ENCODE measurements at regions not wholly inside any gene's neighbourhood (a gene's known extent, or its start where the extent isn't known, plus 50 kb on each side); places are given as distances from the start of the nearest gene placed in this dataset.

- no peak overlapping the region for H3K4me2 ChIP-seq (ENCODE audit: low read length)
- TF ChIP-seq SMC3 (conservative IDR thresholded peaks at IDR 0.05; ENCODE audit: poor library complexity) (no peak), REST (IDR thresholded peaks at IDR 0.05; ENCODE audit: borderline replicate concordance) (no peak), TAF1 (IDR thresholded peaks at IDR 0.05; ENCODE audit: low read depth) (no peak), RAD21 (conservative IDR thresholded peaks at IDR 0.05) (no peak), POLR2AphosphoS5 (IDR thresholded peaks at IDR 0.05) (no peak), MXI1 (conservative IDR thresholded peaks at IDR 0.05; ENCODE audit: poor library complexity, severe bottlenecking) (no peak), EP300 (conservative IDR thresholded peaks at IDR 0.05; ENCODE audit: poor library complexity, severe bottlenecking) (no peak), CTCF (IDR thresholded peaks at IDR 0.05; ENCODE audit: poor library complexity, severe bottlenecking) (no peak), EZH2 (IDR thresholded peaks at IDR 0.05; ENCODE audit: borderline replicate concordance, insufficient read depth, low read length, poor library complexity, severe bottlenecking) (no peak)
- H3K27ac ChIP-seq (ENCODE audit: low read length) = no peak overlapping the region
- H3K9me3 ChIP-seq (ENCODE audit: low read length) = no peaks in the 10 kb centered on the region
- H2AFZ ChIP-seq (ENCODE audit: low read depth, low read length) = no peak overlapping the region
- no peaks in the 10 kb centered on the region for H3K27me3 ChIP-seq (ENCODE audit: insufficient read depth, low read depth, low read length)
- H3K79me2 ChIP-seq (replicated peaks; ENCODE audit: insufficient read depth, low read length) = no peaks in the 10 kb centered on the region
- no peaks in the 10 kb centered on the region for H3K9me2 ChIP-seq (ENCODE audit: insufficient read depth, low read length)
- H3K4me3 ChIP-seq (ENCODE audit: low read length) = no peak overlapping the region
- no peaks in the 10 kb centered on the region for H3F3A ChIP-seq (ENCODE audit: insufficient read depth, low read length, poor library complexity, severe bottlenecking)
- no peaks in the 10 kb centered on the region for H4K20me1 ChIP-seq (ENCODE audit: insufficient read depth)
- H3K9ac ChIP-seq (ENCODE audit: low read length) = no peak overlapping the region
- no peaks in the 10 kb centered on the region for H3K36me3 ChIP-seq (ENCODE audit: insufficient read depth, low read length)
Measured at GRCh38 chr2:167581961-167582574, 665.3 kb downstream of the STK39 start.

- no peaks in the 10 kb centered on the region for H3K9me2 ChIP-seq (ENCODE audit: insufficient read depth, low read length)
- H3K79me2 ChIP-seq (replicated peaks; ENCODE audit: insufficient read depth, low read length) = no peaks in the 10 kb centered on the region
- no peak overlapping the region for H3K27ac ChIP-seq (ENCODE audit: low read length)
- no peaks in the 10 kb centered on the region for H3K27me3 ChIP-seq (ENCODE audit: insufficient read depth, low read depth, low read length)
- H3K4me3 ChIP-seq (ENCODE audit: low read length) = no peak overlapping the region
- H2AFZ ChIP-seq (ENCODE audit: low read depth, low read length) = no peak overlapping the region
- H4K20me1 ChIP-seq (ENCODE audit: insufficient read depth) = no peaks in the 10 kb centered on the region
- peak; percentile 44 for TF ChIP-seq POLR2AphosphoS5 (IDR thresholded peaks at IDR 0.05)
- TF ChIP-seq MXI1 (conservative IDR thresholded peaks at IDR 0.05; ENCODE audit: poor library complexity, severe bottlenecking) = no peak
- no peak for TF ChIP-seq SMC3 (conservative IDR thresholded peaks at IDR 0.05; ENCODE audit: poor library complexity)
- TF ChIP-seq EP300 (conservative IDR thresholded peaks at IDR 0.05; ENCODE audit: poor library complexity, severe bottlenecking) = peak; percentile 59
- H3K4me2 ChIP-seq (ENCODE audit: low read length) = no peak overlapping the region
- H3K36me3 ChIP-seq (ENCODE audit: insufficient read depth, low read length) = no peaks in the 10 kb centered on the region
- no peaks in the 10 kb centered on the region for H3K9me3 ChIP-seq (ENCODE audit: low read length)
- no peaks in the 10 kb centered on the region for H3F3A ChIP-seq (ENCODE audit: insufficient read depth, low read length, poor library complexity, severe bottlenecking)
- H3K9ac ChIP-seq (ENCODE audit: low read length) = no peak overlapping the region
Measured at GRCh38 chr2:167579826-167580225, 667.6 kb downstream of the STK39 start.

Measured in neural cell (in vitro differentiated cells).